ENCODE measurements at regions not wholly inside any gene's neighbourhood (a gene's known extent, or its start where the extent isn't known, plus 50 kb on each side); places are given as distances from the start of the nearest gene placed in this dataset.

DNA sequence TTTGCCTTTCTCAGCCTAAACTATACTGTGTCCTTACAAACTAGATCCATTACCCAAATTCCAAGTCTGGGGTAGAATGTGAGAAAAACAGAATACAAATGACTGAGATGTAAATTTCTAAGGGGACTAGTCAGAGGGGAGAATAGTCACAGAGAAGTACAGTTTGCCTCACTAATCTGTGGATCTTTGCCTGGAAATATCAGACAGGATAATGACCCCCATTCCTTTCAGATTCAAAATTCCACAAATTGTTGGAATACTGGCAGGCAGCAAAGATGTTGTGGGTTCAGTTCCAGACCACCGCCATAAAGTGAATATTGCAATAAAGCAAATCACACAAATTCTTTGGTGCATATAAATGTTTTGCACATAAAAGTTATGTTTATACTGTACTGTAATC, 762.8 kb upstream of the NR2F2 start:
- Histone ChIP-seq H3K4me3 (no peak overlapping the region), H3K36me3 (no peaks in the 10 kb centered on the region), H3K27me3 (no peaks in the 10 kb centered on the region), H3K9me3 (ENCODE audit: low read depth) (no peaks in the 10 kb centered on the region), H3K4me1 (ENCODE audit: low read depth) (no peaks in the 10 kb centered on the region), H3K27ac (no peak overlapping the region)
- peak in 1 of 2 donors; percentile 19 for DNase-seq (ENCODE audit: low read depth in 1 of 2, low spot score in 1 of 2)
- TF ChIP-seq, protein P1, sequence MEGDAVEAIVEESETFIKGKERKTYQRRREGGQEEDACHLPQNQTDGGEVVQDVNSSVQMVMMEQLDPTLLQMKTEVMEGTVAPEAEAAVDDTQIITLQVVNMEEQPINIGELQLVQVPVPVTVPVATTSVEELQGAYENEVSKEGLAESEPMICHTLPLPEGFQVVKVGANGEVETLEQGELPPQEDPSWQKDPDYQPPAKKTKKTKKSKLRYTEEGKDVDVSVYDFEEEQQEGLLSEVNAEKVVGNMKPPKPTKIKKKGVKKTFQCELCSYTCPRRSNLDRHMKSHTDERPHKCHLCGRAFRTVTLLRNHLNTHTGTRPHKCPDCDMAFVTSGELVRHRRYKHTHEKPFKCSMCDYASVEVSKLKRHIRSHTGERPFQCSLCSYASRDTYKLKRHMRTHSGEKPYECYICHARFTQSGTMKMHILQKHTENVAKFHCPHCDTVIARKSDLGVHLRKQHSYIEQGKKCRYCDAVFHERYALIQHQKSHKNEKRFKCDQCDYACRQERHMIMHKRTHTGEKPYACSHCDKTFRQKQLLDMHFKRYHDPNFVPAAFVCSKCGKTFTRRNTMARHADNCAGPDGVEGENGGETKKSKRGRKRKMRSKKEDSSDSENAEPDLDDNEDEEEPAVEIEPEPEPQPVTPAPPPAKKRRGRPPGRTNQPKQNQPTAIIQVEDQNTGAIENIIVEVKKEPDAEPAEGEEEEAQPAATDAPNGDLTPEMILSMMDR (IDR thresholded peaks at IDR 0.05; ENCODE audit: low read depth, low read length), result no peak

DNA sequence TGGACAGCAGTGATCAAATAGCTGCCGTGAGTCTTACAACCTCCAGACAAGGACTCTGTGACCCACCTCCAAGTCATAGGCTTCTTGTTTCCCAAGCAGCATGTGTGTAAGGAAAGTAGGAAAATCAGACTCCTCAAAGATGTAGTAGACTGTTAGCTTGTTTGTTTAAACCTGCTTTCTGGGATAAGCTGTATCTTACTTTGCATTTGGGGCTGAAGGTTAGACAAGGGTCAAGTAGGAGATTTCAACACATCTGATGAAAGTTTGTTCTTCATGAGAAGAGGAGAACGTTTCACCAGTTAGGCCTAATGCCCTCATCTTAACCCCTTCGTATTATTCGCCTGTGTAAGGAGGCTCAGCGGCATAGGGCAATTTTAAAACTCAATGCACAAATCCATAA, 756.4 kb upstream of the NR2F2 start:
- Histone ChIP-seq H3K4me3 (no peak overlapping the region), H3K9me3 (ENCODE audit: low read depth) (no peaks in the 10 kb centered on the region), H3K36me3 (no peaks in the 10 kb centered on the region), H3K27me3 (no peaks in the 10 kb centered on the region), H3K27ac (no peak overlapping the region), H3K4me1 (ENCODE audit: low read depth) (peaks cover 10% of the 10 kb centered on the region)
- peak in 1 of 2 donors; percentile 10 for DNase-seq (ENCODE audit: low read depth in 1 of 2, low spot score in 1 of 2)
- TF ChIP-seq, protein P1 (IDR thresholded peaks at IDR 0.05; ENCODE audit: low read depth, low read length), result no peak

DNA sequence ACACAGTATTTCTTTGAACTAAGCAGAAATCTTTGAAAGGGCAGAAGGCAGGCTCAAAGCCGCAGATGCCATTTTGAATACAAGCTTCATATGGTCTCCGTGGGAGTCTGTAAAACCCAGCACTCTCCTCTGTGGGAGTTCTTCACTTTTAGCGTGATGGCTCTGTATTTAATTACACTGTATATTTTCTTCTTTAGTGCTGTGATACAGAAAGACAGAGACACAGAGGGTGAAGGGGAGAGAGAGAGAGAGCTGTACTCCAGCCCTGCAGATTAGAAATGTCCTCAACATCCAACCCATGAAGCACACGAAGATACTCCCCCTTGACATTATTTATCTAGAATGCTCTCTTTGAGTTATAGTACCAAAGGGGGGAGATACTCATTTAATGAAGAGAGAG, 752.6 kb upstream of the NR2F2 start:
- peaks cover 10% of the 10 kb centered on the region for H3K4me1 ChIP-seq (ENCODE audit: low read depth)
- no peak overlapping the region for H3K27ac ChIP-seq
- H3K27me3 ChIP-seq, result no peaks in the 10 kb centered on the region
- DNase-seq (ENCODE audit: low read depth in 1 of 2, low spot score in 1 of 2), result no peak
- H3K36me3 ChIP-seq, result no peaks in the 10 kb centered on the region
- no peak overlapping the region for H3K4me3 ChIP-seq
- TF ChIP-seq, protein P1 (IDR thresholded peaks at IDR 0.05; ENCODE audit: low read depth, low read length), result no peak
- H3K9me3 ChIP-seq (ENCODE audit: low read depth), result no peaks in the 10 kb centered on the region

DNA sequence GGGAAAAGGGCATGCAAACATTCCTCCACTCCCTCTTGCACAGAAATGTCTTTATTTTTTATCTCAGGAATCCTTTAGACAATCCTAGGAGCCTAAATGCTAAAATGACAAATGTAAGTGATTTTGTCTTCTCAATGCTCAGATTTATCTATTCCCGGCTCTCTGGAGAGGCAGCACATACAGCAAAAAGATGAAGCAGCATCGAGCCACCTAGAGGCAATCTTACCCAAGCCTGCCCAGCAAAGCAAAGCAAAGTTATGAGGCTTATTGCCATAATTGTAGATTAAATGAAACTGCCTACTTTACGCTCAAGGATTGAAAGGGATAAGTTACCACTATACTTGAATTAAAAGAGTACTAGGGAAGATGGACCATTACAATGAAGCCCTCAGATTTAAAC, 750.4 kb upstream of the NR2F2 start:
- Histone ChIP-seq H3K27me3 (no peaks in the 10 kb centered on the region), H3K4me1 (ENCODE audit: low read depth) (no peaks in the 10 kb centered on the region), H3K27ac (no peak overlapping the region), H3K9me3 (ENCODE audit: low read depth) (no peaks in the 10 kb centered on the region), H3K4me3 (no peak overlapping the region), H3K36me3 (no peaks in the 10 kb centered on the region)
- no peak for DNase-seq (ENCODE audit: low read depth in 1 of 2, low spot score in 1 of 2)
- TF ChIP-seq, protein P1 (IDR thresholded peaks at IDR 0.05; ENCODE audit: low read depth, low read length), result peak; percentile 12

DNA sequence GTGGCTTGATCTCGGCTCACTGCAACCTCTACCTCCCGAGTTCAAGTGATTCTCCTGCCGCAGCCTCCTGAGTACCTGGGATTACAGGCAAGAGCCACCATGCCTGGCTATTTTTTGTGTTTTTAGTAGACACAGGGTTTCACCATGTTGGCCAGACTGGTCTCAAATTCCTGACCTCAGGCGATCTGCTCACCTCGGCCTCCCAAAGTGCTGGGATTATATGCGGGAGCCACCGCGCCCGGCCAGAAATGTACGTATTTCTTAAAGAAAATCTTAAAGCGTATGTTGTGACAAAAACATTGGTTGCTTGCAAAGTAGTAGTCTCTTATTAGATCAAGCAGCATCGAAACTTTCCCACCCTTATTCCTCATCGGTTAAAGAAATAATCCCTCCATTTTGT, 748.9 kb upstream of the NR2F2 start:
- Histone ChIP-seq H3K4me3 (no peak overlapping the region), H3K36me3 (no peaks in the 10 kb centered on the region), H3K27me3 (no peaks in the 10 kb centered on the region), H3K4me1 (ENCODE audit: low read depth) (no peaks in the 10 kb centered on the region), H3K27ac (no peak overlapping the region), H3K9me3 (ENCODE audit: low read depth) (no peaks in the 10 kb centered on the region)
- no peak for DNase-seq (ENCODE audit: low read depth in 1 of 2, low spot score in 1 of 2)
- TF ChIP-seq, protein P1 (IDR thresholded peaks at IDR 0.05; ENCODE audit: low read depth, low read length), result no peak

DNA sequence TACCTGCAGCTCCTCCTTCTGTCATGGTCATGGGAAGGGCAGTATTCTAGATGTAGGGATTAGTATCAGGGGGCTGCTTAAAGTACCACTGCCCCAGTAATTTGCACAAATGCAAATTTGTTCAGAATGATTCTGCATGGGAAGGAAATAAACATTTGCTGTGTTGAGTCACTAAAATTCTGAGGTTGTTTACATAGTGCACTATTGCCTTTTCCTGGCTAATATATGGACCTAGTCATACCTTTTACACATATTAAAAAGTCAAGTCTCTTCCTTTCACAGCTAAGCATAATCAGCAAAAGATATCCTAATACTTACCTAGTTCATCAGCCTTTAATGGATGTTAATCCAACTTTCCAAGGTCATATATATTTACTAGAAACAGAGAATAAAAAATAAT, 746.4 kb upstream of the NR2F2 start:
- TF ChIP-seq, protein P1 (IDR thresholded peaks at IDR 0.05; ENCODE audit: low read depth, low read length), result no peak
- DNase-seq (ENCODE audit: low read depth in 1 of 2, low spot score in 1 of 2), result no peak
- no peaks in the 10 kb centered on the region for H3K36me3 ChIP-seq
- no peaks in the 10 kb centered on the region for H3K27me3 ChIP-seq
- no peak overlapping the region for H3K4me3 ChIP-seq
- no peak overlapping the region for H3K27ac ChIP-seq
- H3K4me1 ChIP-seq (ENCODE audit: low read depth), result no peaks in the 10 kb centered on the region
- no peaks in the 10 kb centered on the region for H3K9me3 ChIP-seq (ENCODE audit: low read depth)

Data from cardiac muscle cell (in vitro differentiated cells and primary cell).